GM12872 (cell line): ENCODE measurements at regions not wholly inside any gene's neighbourhood (a gene's known extent, or its start where the extent isn't known, plus 50 kb on each side); places are given as distances from the start of the nearest gene placed in this dataset.

Experiments used
- TF ChIP-seq, protein P1 (sequence below): IDR thresholded peaks from 3 replicates; pipeline ENCODE4 v1.5.1; 2011; ENCODE audit warnings: low read depth, mild to moderate bottlenecking, low read length, moderate library complexity; ENCODE audit not compliant: insufficient read depth

DNA sequence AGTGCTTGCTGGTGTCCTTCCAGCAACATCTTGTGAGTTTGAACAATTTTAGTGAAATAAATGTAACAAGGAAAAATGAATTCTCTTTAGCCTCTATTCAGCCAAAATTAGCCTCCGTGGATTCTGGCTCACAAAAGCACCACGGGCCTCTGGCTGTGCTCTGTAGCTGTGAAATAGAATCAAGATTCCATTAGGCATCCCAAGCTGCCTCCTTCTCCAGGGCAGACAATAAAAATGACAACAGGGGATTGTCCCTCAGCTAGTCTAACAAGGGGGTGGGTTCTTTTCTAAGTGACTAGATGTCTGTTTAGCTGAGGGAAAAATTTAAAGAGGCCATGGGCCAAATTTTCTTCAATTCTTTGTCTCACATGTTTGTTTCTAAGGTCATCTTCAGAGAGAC lies 254.7 kb upstream of the FIGN start:
- TF ChIP-seq, protein P1, sequence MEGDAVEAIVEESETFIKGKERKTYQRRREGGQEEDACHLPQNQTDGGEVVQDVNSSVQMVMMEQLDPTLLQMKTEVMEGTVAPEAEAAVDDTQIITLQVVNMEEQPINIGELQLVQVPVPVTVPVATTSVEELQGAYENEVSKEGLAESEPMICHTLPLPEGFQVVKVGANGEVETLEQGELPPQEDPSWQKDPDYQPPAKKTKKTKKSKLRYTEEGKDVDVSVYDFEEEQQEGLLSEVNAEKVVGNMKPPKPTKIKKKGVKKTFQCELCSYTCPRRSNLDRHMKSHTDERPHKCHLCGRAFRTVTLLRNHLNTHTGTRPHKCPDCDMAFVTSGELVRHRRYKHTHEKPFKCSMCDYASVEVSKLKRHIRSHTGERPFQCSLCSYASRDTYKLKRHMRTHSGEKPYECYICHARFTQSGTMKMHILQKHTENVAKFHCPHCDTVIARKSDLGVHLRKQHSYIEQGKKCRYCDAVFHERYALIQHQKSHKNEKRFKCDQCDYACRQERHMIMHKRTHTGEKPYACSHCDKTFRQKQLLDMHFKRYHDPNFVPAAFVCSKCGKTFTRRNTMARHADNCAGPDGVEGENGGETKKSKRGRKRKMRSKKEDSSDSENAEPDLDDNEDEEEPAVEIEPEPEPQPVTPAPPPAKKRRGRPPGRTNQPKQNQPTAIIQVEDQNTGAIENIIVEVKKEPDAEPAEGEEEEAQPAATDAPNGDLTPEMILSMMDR, result no peak

GRCh38 chr2:163990101-163990500 lies 254.3 kb upstream of the FIGN start:
- TF ChIP-seq, protein P1, result no peak

DNA sequence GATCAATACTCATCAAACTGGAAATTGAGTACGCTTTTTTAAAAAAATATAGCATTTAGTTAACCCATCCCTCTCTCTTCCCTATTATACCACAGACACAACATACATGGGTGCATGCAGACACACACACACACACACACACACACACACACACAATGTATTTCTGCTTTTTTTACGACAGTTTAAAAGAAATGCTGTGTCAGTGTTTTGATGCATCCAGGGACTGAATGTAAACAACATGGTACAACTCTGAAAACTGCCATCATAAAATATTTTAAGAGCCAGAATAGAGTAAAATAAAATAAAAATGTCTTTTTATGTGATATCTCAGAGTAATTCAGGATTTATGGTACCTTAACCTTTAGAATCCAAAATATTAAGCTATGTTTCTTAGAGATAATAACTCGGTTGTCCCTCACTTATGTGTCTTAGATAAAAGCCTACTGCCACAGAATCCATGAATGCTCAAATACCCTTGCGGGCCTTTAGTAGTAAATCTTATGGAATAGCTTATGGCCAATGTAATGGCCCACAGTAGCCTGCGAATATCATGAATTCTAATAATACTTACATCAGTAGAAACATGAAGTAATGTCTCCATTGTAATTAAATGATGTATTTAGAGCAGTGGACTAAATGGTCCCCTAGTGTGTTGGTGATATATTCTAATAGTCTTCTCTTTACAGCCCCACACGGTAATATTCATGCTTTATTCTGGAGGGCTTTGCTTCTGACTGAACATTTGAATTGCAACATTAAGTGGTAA lies 251.6 kb upstream of the FIGN start:
- TF ChIP-seq, protein P1, result no peak

DNA sequence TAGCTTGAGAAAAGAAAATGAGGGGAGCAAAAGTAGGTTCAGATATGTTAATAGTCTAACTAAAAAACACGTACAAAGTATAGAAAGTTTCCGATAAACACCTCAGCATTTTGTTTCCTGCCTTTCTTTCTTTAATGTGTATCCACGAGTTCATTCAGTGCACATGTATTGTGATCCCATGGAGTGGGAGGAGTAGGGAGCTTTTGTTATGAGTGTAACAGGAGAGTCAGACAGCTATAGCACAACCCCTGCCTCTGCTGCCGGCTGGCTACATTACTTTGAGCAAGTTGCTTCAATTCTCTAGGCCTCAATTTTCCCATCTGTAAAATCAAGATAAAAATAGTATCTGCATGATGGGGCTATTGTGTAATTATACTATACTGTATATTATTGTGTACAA lies 249.2 kb upstream of the FIGN start:
- TF ChIP-seq, protein P1, result no peak

- TF ChIP-seq, protein P1, result no peak
Observed at GRCh38 chr2:163983911-163984310, 248.1 kb upstream of the FIGN start.

- TF ChIP-seq, protein P1, result no peak
Observed at GRCh38 chr2:163982938-163983337, 247.1 kb upstream of the FIGN start.

DNA sequence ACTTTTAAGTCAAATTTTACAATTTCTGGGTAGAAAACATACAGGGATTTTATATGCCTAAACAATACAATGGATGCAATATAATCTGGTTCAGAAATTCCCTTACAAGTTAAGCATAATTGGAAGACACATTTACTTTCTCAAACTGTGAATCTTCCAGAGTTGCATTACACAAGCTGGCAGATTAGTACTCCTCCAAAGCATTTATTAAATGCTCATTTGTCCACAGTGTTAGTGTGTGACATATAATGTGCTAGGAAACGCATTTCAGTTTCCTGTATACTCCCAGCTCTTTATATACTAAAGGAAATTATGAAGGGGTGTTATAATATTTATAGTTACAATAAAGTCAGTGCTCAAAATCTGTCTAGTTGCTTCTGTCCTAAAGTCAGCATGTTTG lies 239.0 kb upstream of the FIGN start:
- TF ChIP-seq, protein P1, result no peak
